Mesendoderm (in vitro differentiated cells): ENCODE measurements at regions not wholly inside any gene's neighbourhood (a gene's known extent, or its start where the extent isn't known, plus 50 kb on each side); places are given as distances from the start of the nearest gene placed in this dataset.
"Not testable (repeated sequence)": the region's sequence is repeated elsewhere in the genome, so short reads cannot be mapped to it uniquely, and the experiment has no call there.

Experiments used
- DNase-seq: peaks from one replicate; pipeline ENCODE4 v3.0.0; 2013
- H2AK5ac ChIP-seq: 2 replicates; pipeline ENCODE4 v1.6.1; 2013; ENCODE audit warnings: low read length, inconsistent platforms
- H2BK120ac ChIP-seq: 2 replicates; pipeline ENCODE4 v1.6.1; 2013; ENCODE audit warnings: low read depth, mild to moderate bottlenecking, low read length, moderate library complexity, mixed read lengths
- H2BK15ac ChIP-seq: replicated peaks from 2 replicates; pipeline ENCODE4 v1.6.1; 2013; ENCODE audit warnings: low read depth, mild to moderate bottlenecking, moderate library complexity
- H2BK5ac ChIP-seq: 2 replicates; pipeline ENCODE4 v1.6.1; 2013; ENCODE audit warnings: low read length, inconsistent platforms
- H3K18ac ChIP-seq: 2 replicates; pipeline ENCODE4 v1.6.1; 2013; ENCODE audit warnings: mild to moderate bottlenecking, low read length, mixed read lengths
- H3K23ac ChIP-seq: one replicate; pipeline ENCODE4 v1.6.1; 2013; ENCODE audit warnings: low read length
- H3K27ac ChIP-seq: 2 replicates; pipeline ENCODE4 v1.5.1; 2013; ENCODE audit warnings: low read depth, mild to moderate bottlenecking, inconsistent platforms, low read length, moderate library complexity
- H3K27me3 ChIP-seq: 2 replicates; pipeline ENCODE4 v1.6.1; 2013; ENCODE audit warnings: low read length, control low read depth, mild to moderate bottlenecking, inconsistent platforms; ENCODE audit not compliant: insufficient read depth, poor library complexity
- H3K36me3 ChIP-seq: 2 replicates; pipeline ENCODE4 v1.6.1; 2013; ENCODE audit warnings: low read length, inconsistent platforms; ENCODE audit not compliant: control insufficient read depth, insufficient read depth
- H3K4ac ChIP-seq: one replicate; pipeline ENCODE4 v1.6.1; 2013; ENCODE audit warnings: low read depth, mild to moderate bottlenecking, low read length, moderate library complexity
- H3K4me1 ChIP-seq: 2 replicates; pipeline ENCODE4 v1.6.1; 2013; ENCODE audit warnings: low read depth, low read length, inconsistent platforms; ENCODE audit not compliant: control insufficient read depth
- H3K4me2 ChIP-seq: 2 replicates; pipeline ENCODE4 v1.6.1; 2013; ENCODE audit warnings: low read length
- H3K4me3 ChIP-seq: 2 replicates; pipeline ENCODE4 v1.5.1; 2013; ENCODE audit warnings: mild to moderate bottlenecking, low read length
- H3K56ac ChIP-seq: one replicate; pipeline ENCODE4 v1.6.1; 2013; ENCODE audit warnings: low read length
- H3K79me1 ChIP-seq: 2 replicates; pipeline ENCODE4 v1.6.1; 2013; ENCODE audit warnings: low read length, inconsistent platforms
- H3K79me2 ChIP-seq: 2 replicates; pipeline ENCODE4 v1.6.1; 2013; ENCODE audit warnings: mild to moderate bottlenecking, low read length; ENCODE audit not compliant: control insufficient read depth, insufficient read depth
- H3K9ac ChIP-seq: 2 replicates; pipeline ENCODE4 v1.6.1; 2013; ENCODE audit warnings: low read length, inconsistent platforms
- H4K5ac ChIP-seq: one replicate; pipeline ENCODE4 v1.6.1; 2013; ENCODE audit warnings: low read length
- H4K8ac ChIP-seq: one replicate; pipeline ENCODE4 v1.6.1; 2013; ENCODE audit warnings: low read depth, mild to moderate bottlenecking, control low read depth, low read length, moderate library complexity
- WGBS: extraction: QIAGEN DNeasy Blood & Tissue Kit; methylation state at CpG from one replicate; pipeline ENCODE4 v1.1.7; 2013; ENCODE audit warnings: low lambda C conversion rate, missing lambda C conversion rate; ENCODE audit not compliant: insufficient coverage; ENCODE audit errors: extremely low coverage; 5-methylcytosine and 5-hydroxymethylcytosine counted together

GRCh38 chr22:22789233-22789921, 98.2 kb upstream of the IGLL5 start:
- no peak overlapping the region for H3K4me2 ChIP-seq
- no peak overlapping the region for H4K5ac ChIP-seq
- H3K79me1 ChIP-seq = no peaks in the 10 kb centered on the region
- H4K8ac ChIP-seq = no peak overlapping the region
- no peak overlapping the region for H3K4me3 ChIP-seq
- no peak overlapping the region for H3K4ac ChIP-seq
- H2AK5ac ChIP-seq = no peak overlapping the region
- H3K36me3 ChIP-seq = no peaks in the 10 kb centered on the region
- no peaks in the 10 kb centered on the region for H3K79me2 ChIP-seq
- no peak overlapping the region for H3K56ac ChIP-seq
- H2BK15ac ChIP-seq = no peak overlapping the region
- no peak for DNase-seq
- H3K18ac ChIP-seq = no peak overlapping the region
- H2BK120ac ChIP-seq = no peak overlapping the region
- no peak overlapping the region for H3K23ac ChIP-seq
- no CpG with 5 or more reads among the region's 2 CpGs for WGBS
- H3K4me1 ChIP-seq = no peaks in the 10 kb centered on the region
- H3K27ac ChIP-seq = no peak overlapping the region
- H3K9ac ChIP-seq = no peak overlapping the region
- no peak overlapping the region for H2BK5ac ChIP-seq
- H3K27me3 ChIP-seq = no peaks in the 10 kb centered on the region

DNA sequence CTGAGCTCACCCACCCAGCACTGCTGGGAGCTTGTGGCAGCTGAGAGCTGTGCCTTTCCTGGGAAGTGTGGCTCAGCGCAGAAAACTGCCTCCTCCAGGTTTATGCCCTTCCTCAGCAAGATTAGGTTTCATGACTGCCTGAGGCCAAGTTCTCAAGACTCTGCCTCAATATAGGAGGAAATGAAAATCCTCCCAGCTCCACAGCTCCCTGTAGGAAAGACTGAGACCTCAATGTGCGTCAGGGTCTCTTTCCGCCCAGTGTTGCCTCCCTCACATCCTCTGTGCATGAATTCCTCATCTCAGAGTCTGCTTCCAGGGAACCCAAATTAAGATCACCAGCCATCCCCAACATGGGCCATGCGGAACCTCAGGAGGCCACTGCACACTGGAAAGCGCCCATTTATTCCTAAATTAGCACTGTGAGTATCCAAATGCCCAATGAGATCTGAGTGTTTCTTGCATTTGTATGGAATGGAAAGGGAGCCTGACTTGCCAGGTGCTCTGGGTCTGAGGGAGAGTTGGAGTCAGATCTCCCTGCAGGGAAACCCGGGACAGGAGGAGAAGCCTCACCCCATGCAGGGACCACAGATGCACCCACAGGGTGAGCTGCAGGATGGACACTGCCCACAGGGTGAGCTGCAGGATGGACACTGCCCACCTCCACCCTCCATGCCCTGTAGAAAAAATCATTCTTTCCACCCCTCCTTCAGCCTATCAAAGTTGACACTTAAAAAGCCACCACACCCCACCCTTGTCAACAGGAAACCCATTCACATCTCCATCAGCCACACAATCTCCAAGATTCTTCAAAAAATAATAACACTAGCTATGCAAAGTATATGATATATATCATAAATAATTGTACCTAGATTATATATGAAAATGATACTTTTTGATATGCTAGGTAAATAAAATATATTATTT, 97.4 kb upstream of the IGLL5 start:
- DNase-seq = no peak

DNA sequence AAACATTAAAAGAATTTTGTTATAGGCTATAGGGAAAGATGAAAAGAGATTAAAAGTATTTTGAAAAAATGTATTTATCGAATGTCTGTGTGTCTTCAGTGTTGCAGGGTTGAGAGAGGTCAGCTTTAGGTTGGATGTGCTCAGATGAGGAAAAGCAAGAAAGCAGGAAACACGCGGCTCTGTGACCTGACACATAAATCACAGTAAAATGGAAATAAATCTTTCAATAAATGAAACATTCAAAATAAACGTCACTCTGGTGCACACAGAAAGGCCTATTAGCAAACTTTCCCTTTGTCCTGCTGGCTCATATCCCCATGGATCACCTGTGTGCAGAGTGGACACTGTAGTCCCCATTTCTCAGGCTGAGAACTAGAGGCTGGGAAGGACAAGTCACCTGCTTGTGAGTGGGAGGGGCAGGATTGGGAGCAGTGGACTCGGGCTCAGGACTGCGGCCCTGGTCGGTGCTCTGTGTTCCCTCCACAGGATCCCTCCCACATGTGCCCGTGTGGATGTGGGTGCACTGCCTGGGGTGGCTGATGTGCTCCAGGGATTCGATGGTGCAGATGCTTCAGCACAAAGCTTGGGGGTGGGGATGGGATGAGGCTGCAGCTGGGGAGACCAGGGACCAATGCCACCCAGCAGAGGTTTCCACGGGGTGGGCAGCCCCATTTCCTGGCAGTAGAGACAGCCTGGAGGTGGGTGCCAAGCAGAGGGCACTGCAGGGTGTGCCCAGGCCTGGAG, 96.0 kb upstream of the IGLL5 start:
- H2BK5ac ChIP-seq = no peak overlapping the region
- H3K9ac ChIP-seq = no peak overlapping the region
- no peak overlapping the region for H4K8ac ChIP-seq
- no peaks in the 10 kb centered on the region for H3K4me1 ChIP-seq
- no peak for DNase-seq
- H3K27ac ChIP-seq = no peak overlapping the region
- no peak overlapping the region for H3K18ac ChIP-seq
- 100% methylated on average over 1 of the region's 10 CpGs for WGBS
- no peaks in the 10 kb centered on the region for H3K79me1 ChIP-seq
- H3K4ac ChIP-seq = no peak overlapping the region
- no peak overlapping the region for H3K4me3 ChIP-seq
- H3K4me2 ChIP-seq = no peak overlapping the region
- no peak overlapping the region for H2AK5ac ChIP-seq
- no peaks in the 10 kb centered on the region for H3K79me2 ChIP-seq
- no peaks in the 10 kb centered on the region for H3K27me3 ChIP-seq
- H3K36me3 ChIP-seq = no peaks in the 10 kb centered on the region
- no peak overlapping the region for H3K23ac ChIP-seq
- no peak overlapping the region for H2BK15ac ChIP-seq
- no peak overlapping the region for H4K5ac ChIP-seq
- no peak overlapping the region for H2BK120ac ChIP-seq
- no peak overlapping the region for H3K56ac ChIP-seq

More for the DNA sequence above, 97.4 kb upstream of the IGLL5 start:
- no peak overlapping the region for H3K56ac ChIP-seq
- no peaks in the 10 kb centered on the region for H3K79me2 ChIP-seq
- H3K18ac ChIP-seq = no peak overlapping the region
- H3K27me3 ChIP-seq = no peaks in the 10 kb centered on the region
- WGBS = no CpG with 5 or more reads among the region's 6 CpGs
- H3K4me1 ChIP-seq = no peaks in the 10 kb centered on the region
- no peak overlapping the region for H2BK120ac ChIP-seq
- no peak overlapping the region for H3K27ac ChIP-seq
- H3K9ac ChIP-seq = no peak overlapping the region
- no peak overlapping the region for H3K4me3 ChIP-seq
- H3K36me3 ChIP-seq = no peaks in the 10 kb centered on the region
- H3K4me2 ChIP-seq = no peak overlapping the region
- no peak overlapping the region for H2AK5ac ChIP-seq
- H3K4ac ChIP-seq = no peak overlapping the region
- no peaks in the 10 kb centered on the region for H3K79me1 ChIP-seq
- no peak overlapping the region for H2BK5ac ChIP-seq
- no peak overlapping the region for H2BK15ac ChIP-seq
- no peak overlapping the region for H4K8ac ChIP-seq
- H3K23ac ChIP-seq = no peak overlapping the region
- H4K5ac ChIP-seq = no peak overlapping the region

- WGBS = no CpG with 5 or more reads among the region's 4 CpGs
Observed at GRCh38 chr22:22792205-22792786, 95.3 kb upstream of the IGLL5 start.

GRCh38 chr22:22795639-22796038, 92.0 kb upstream of the IGLL5 start:
- H3K27me3 ChIP-seq, H3K4me1 ChIP-seq: not testable (repeated sequence)

More at GRCh38 chr22:22792205-22792786, 95.3 kb upstream of the IGLL5 start:
- not testable (repeated sequence) for H3K36me3 ChIP-seq, H2AK5ac ChIP-seq, H2BK5ac ChIP-seq, H3K56ac ChIP-seq, H3K27ac ChIP-seq, H4K5ac ChIP-seq, DNase-seq, H3K27me3 ChIP-seq, H2BK120ac ChIP-seq, H3K79me1 ChIP-seq, H3K4me1 ChIP-seq, H3K4me3 ChIP-seq, H3K4me2 ChIP-seq, H4K8ac ChIP-seq, H3K9ac ChIP-seq, H3K23ac ChIP-seq, H3K79me2 ChIP-seq, H3K4ac ChIP-seq, H3K18ac ChIP-seq, H2BK15ac ChIP-seq

More at GRCh38 chr22:22795639-22796038, 92.0 kb upstream of the IGLL5 start:
- H4K5ac ChIP-seq, H3K79me1 ChIP-seq, H2AK5ac ChIP-seq, H3K23ac ChIP-seq, H2BK5ac ChIP-seq, H3K36me3 ChIP-seq, H3K79me2 ChIP-seq, H3K9ac ChIP-seq, H3K4me2 ChIP-seq, H3K56ac ChIP-seq, DNase-seq, H2BK120ac ChIP-seq, H3K4ac ChIP-seq, H4K8ac ChIP-seq, H3K4me3 ChIP-seq, H3K18ac ChIP-seq, H2BK15ac ChIP-seq, H3K27ac ChIP-seq: not testable (repeated sequence)
- WGBS = no CpG with 5 or more reads among the region's 2 CpGs
